Activated T-helper 17 cell treated with anti-CD3 and anti-CD28 coated beads, Interleukin-2, amount 50 U/mL, for 72 hours (primary cell): ENCODE measurements at regions not wholly inside any gene's neighbourhood (a gene's known extent, or its start where the extent isn't known, plus 50 kb on each side); places are given as distances from the start of the nearest gene placed in this dataset.
A peak's percentile ranks its signal among the peaks of the same experiment; 100 is the strongest.
"Not testable (repeated sequence)": the region's sequence is repeated elsewhere in the genome, so short reads cannot be mapped to it uniquely, and the experiment has no call there.

Source experiments
- ATAC-seq: fragments of 150-1000 bp; cut with Tn5 transposase; replicated peaks from 2 replicates; pipeline ENCODE4 v1.10.0; 2021; ENCODE audit warnings: mild to moderate bottlenecking, moderate library complexity
- H3K27ac Mint-ChIP-seq: one replicate; pipeline ENCODE4 v1.8.0; 2022; ENCODE audit warnings: mixed read lengths
- H3K27me3 Mint-ChIP-seq: one replicate; pipeline ENCODE4 v1.8.0; 2022; ENCODE audit warnings: mixed read lengths
- H3K36me3 Mint-ChIP-seq: one replicate; pipeline ENCODE4 v1.8.0; 2022; ENCODE audit warnings: low read depth, mild to moderate bottlenecking, mixed read lengths
- H3K4me1 Mint-ChIP-seq: one replicate; pipeline ENCODE4 v1.8.0; 2022; ENCODE audit warnings: mixed read lengths
- H3K4me3 Mint-ChIP-seq: one replicate; pipeline ENCODE4 v1.8.0; 2022; ENCODE audit warnings: mild to moderate bottlenecking, mixed read lengths
- H3K9me3 Mint-ChIP-seq: one replicate; pipeline ENCODE4 v1.8.0; 2022; ENCODE audit warnings: mixed read lengths

DNA sequence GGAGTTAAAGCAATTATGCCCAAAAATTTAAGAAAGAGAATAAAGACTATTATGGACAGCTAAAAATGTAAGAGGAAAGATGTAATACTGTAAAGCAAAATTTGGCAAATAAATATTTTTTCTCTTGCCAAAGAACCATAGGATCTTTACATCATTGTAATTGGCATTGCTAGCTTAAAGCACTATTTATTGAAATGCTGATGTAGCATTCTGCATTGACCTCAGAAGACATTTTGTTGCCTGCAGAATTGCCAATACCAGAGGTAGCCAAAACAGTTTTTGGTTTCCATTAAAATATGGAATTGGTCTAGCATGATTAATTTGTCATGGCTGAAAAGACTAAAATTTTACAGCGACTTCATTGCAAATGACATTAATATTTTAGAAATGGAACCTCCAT is 191.5 kb upstream of the CHODL start:
- Mint-ChIP-seq H3K27me3 (no peaks in the 10 kb centered on the region), H3K9me3 (no peaks in the 10 kb centered on the region), H3K4me1 (no peaks in the 10 kb centered on the region), H3K4me3 (no peak overlapping the region), H3K36me3 (no peaks in the 10 kb centered on the region), H3K27ac (no peak overlapping the region)
- no peak for ATAC-seq

GRCh38 chr21:18049461-18049860 is 195.2 kb upstream of the CHODL start:
- Mint-ChIP-seq H3K27ac (no peak overlapping the region), H3K36me3 (no peaks in the 10 kb centered on the region), H3K4me1 (no peaks in the 10 kb centered on the region), H3K4me3 (no peak overlapping the region), H3K9me3 (no peaks in the 10 kb centered on the region), H3K27me3 (no peaks in the 10 kb centered on the region)
- no peak for ATAC-seq

- peak; percentile 48 for ATAC-seq
- Mint-ChIP-seq H3K27ac (no peak overlapping the region), H3K9me3 (no peaks in the 10 kb centered on the region), H3K36me3 (no peaks in the 10 kb centered on the region), H3K27me3 (no peaks in the 10 kb centered on the region), H3K4me3 (no peak overlapping the region), H3K4me1 (no peaks in the 10 kb centered on the region)
Measured at GRCh38 chr21:18041012-18041411, 203.6 kb upstream of the CHODL start.

GRCh38 chr21:18030248-18030647 is 211.1 kb upstream of the C21orf91 start:
- no peaks in the 10 kb centered on the region for H3K9me3 Mint-ChIP-seq
- peak; percentile 96 for ATAC-seq
- no peak overlapping the region for H3K4me3 Mint-ChIP-seq
- H3K36me3 Mint-ChIP-seq, result no peaks in the 10 kb centered on the region
- no peaks in the 10 kb centered on the region for H3K27me3 Mint-ChIP-seq
- no peaks in the 10 kb centered on the region for H3K4me1 Mint-ChIP-seq
- H3K27ac Mint-ChIP-seq, result no peak overlapping the region

DNA sequence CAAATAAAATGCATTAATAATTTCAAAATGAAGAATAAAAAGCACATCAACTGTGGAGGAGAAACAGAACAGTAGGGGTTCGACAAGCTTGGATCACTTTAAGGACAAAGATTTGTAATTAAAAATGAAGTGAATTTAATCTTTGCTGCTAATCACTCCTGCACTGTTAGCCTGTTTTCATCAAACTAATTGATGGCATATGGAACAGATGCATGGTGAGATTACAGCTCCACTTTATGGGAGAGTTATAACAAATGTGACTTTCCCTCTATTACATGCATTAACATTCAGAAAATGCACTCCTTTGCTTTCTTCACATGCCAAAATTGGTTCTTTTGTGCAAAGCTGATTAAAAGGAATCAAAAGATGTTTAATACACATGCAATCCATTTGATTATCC is 207.2 kb upstream of the C21orf91 start:
- H3K27me3 Mint-ChIP-seq, result no peaks in the 10 kb centered on the region
- H3K9me3 Mint-ChIP-seq, result no peaks in the 10 kb centered on the region
- ATAC-seq, result no peak
- no peaks in the 10 kb centered on the region for H3K4me1 Mint-ChIP-seq
- no peak overlapping the region for H3K27ac Mint-ChIP-seq
- H3K4me3 Mint-ChIP-seq, result no peak overlapping the region
- H3K36me3 Mint-ChIP-seq, result no peaks in the 10 kb centered on the region

GRCh38 chr21:18023711-18024110 is 204.6 kb upstream of the C21orf91 start:
- Mint-ChIP-seq H3K27me3 (no peaks in the 10 kb centered on the region), H3K27ac (no peak overlapping the region), H3K36me3 (no peaks in the 10 kb centered on the region), H3K9me3 (no peaks in the 10 kb centered on the region), H3K4me1 (no peaks in the 10 kb centered on the region), H3K4me3 (no peak overlapping the region)
- ATAC-seq, result no peak

- no peak for ATAC-seq
- Mint-ChIP-seq H3K36me3 (no peaks in the 10 kb centered on the region), H3K4me1 (no peaks in the 10 kb centered on the region)
Measured at GRCh38 chr21:18023157-18023556, 204.0 kb upstream of the C21orf91 start.

DNA sequence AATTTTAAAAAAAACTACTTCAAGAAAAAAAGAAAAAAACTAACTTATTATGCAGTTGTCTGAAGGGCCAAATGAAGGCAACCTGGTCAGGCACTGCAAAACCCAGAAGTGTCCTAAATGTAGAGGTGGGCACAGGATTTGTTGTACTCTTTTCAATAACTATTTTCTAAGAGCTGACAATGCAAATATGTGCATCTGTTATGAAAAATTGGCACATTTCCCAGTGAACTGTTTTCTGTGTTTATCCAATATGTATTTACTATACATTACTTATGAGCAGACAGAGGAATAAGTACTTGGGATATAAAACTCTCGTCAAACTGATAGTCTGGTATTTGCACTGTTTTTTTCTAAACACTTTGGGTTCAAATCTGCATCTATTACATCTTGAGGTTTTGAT is 188.0 kb upstream of the C21orf91 start:
- ATAC-seq, result no peak
- H3K4me1 Mint-ChIP-seq, result no peaks in the 10 kb centered on the region
- H3K4me3 Mint-ChIP-seq, result no peak overlapping the region
- no peak overlapping the region for H3K27ac Mint-ChIP-seq
- H3K36me3 Mint-ChIP-seq, result no peaks in the 10 kb centered on the region
- no peaks in the 10 kb centered on the region for H3K27me3 Mint-ChIP-seq
- H3K9me3 Mint-ChIP-seq, result no peaks in the 10 kb centered on the region

More at GRCh38 chr21:18023157-18023556, 204.0 kb upstream of the C21orf91 start:
- Mint-ChIP-seq H3K9me3 (no peaks in the 10 kb centered on the region), H3K27me3 (no peaks in the 10 kb centered on the region), H3K27ac (no peak overlapping the region), H3K4me3 (no peak overlapping the region)

DNA sequence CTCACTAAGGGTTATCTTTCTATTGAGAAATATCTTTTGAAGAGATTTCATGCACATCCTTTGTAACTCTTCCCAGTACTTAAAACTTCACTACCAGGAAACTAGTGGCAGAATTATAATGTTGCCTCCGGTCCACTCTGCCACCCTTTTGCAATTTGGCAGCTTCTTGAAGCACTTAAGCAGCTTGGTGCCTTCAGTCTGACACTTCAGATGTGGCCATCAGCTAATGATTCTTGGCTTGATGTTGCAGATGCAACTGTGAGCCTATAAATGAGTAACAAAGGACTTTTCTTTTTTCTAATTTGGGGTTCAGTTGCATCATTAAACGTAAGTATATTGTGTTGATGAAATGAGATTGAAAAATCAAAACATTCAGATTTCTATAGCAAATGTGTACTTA is 187.5 kb upstream of the C21orf91 start:
- no peaks in the 10 kb centered on the region for H3K27me3 Mint-ChIP-seq
- no peak for ATAC-seq
- no peak overlapping the region for H3K27ac Mint-ChIP-seq
- H3K36me3 Mint-ChIP-seq, result no peaks in the 10 kb centered on the region
- H3K4me1 Mint-ChIP-seq, result no peaks in the 10 kb centered on the region
- H3K4me3 Mint-ChIP-seq, result no peak overlapping the region
- H3K9me3 Mint-ChIP-seq, result no peaks in the 10 kb centered on the region

- no peak overlapping the region for H3K4me3 Mint-ChIP-seq
- no peaks in the 10 kb centered on the region for H3K4me1 Mint-ChIP-seq
- H3K27me3 Mint-ChIP-seq, result no peaks in the 10 kb centered on the region
- no peaks in the 10 kb centered on the region for H3K9me3 Mint-ChIP-seq
- ATAC-seq, result no peak
- no peaks in the 10 kb centered on the region for H3K36me3 Mint-ChIP-seq
- no peak overlapping the region for H3K27ac Mint-ChIP-seq
Measured at GRCh38 chr21:18002393-18002792, 183.2 kb upstream of the C21orf91 start.

DNA sequence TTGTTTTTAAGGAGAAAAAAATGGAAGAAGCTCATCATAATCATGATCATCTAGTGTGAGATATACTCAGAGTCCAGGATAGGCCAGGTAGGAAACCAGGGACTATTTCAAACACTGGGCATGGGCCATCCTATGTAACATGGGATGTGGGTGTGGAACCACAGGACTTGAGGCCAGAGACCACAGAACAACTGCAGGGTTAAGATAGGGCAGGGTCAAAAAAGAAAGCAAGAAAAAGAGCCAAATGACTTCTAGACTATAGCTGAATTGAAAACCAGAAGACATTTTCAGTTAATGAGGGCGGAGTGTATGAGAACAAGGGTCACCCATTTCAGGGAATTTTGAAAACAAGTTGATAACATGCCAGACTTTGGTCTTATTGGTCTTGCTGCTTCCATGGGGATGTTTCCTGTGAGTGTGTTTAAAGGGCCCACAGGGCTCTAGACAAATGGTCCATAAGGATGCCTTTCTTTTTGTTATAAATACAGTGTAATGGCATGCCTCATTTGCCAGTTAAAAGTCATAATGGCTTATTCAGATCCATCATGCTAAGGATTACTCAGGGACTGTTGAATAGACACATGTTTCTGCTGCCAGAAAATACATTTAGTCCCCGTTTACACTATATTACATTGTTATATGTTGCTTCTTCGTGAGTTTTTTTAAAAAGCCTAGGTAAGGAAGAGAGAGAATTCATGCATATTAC is 182.0 kb upstream of the C21orf91 start:
- Mint-ChIP-seq H3K9me3 (no peaks in the 10 kb centered on the region), H3K4me1 (no peaks in the 10 kb centered on the region), H3K27ac (no peak overlapping the region), H3K27me3 (no peaks in the 10 kb centered on the region), H3K4me3 (no peak overlapping the region), H3K36me3 (no peaks in the 10 kb centered on the region)
- no peak for ATAC-seq

- H3K36me3 Mint-ChIP-seq, H3K9me3 Mint-ChIP-seq, H3K27ac Mint-ChIP-seq, H3K4me3 Mint-ChIP-seq, H3K27me3 Mint-ChIP-seq, H3K4me1 Mint-ChIP-seq, ATAC-seq: not testable (repeated sequence)
Measured at GRCh38 chr21:17998599-17998998, 179.4 kb upstream of the C21orf91 start.

GRCh38 chr21:17989780-17990179 is 170.6 kb upstream of the C21orf91 start:
- no peaks in the 10 kb centered on the region for H3K27me3 Mint-ChIP-seq
- no peaks in the 10 kb centered on the region for H3K36me3 Mint-ChIP-seq
- H3K4me1 Mint-ChIP-seq, result no peaks in the 10 kb centered on the region
- peaks cover 9% of the 10 kb centered on the region for H3K9me3 Mint-ChIP-seq
- no peak overlapping the region for H3K4me3 Mint-ChIP-seq
- no peak for ATAC-seq
- no peak overlapping the region for H3K27ac Mint-ChIP-seq

DNA sequence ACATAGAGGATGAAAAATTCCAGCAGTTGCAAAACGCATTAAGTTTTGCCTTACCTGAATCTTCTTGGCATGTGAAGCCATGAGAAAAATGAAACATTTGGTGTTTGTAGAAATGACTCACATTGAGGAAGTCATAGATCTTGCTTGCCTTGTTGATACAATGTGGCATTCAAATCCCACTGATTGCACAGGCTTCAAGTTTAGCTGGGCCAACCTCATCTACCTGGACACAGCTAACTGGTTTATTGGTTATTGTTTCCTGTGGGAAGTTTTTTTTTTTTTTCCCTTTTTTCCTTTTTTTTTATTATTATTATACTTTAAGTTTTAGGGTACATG is 168.9 kb upstream of the C21orf91 start:
- H3K9me3 Mint-ChIP-seq, result peaks cover 5% of the 10 kb centered on the region
- H3K36me3 Mint-ChIP-seq, result no peaks in the 10 kb centered on the region
- H3K4me3 Mint-ChIP-seq, result no peak overlapping the region
- ATAC-seq, result no peak
- no peaks in the 10 kb centered on the region for H3K27me3 Mint-ChIP-seq
- no peaks in the 10 kb centered on the region for H3K4me1 Mint-ChIP-seq
- no peak overlapping the region for H3K27ac Mint-ChIP-seq

DNA sequence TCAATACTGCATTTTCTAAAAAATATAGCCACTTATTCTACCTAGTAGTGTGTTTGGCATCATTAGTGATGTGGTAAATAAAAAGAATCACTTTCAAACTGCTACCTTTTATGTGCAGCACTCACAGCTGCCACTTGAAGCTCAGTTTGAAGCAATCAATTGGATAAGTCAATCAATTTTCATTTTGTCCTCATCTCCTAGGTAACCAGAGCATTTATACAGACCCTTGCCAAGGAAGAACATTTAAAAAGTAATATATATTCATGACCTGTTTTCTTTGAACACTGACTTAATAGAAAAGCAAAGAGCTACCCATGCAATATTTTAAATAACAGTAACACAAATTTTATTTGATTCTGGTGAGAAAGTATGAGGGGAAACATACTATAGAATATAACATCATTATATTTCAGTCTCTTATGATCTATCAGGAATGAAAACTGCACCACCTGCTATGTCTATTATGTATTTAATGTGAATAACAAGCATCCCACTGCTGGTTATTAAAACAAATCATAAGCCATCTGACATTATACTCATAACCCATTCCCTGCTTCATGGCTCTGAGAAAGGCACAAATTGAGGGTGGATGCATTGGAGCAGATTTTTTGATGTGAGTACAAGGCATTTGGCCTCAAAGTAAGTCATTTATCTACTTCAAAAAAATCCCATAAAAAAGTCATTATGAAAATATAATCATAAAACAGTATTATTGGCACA is 168.4 kb upstream of the C21orf91 start:
- Mint-ChIP-seq H3K4me3 (no peak overlapping the region), H3K36me3 (no peaks in the 10 kb centered on the region), H3K27me3 (no peaks in the 10 kb centered on the region), H3K4me1 (no peaks in the 10 kb centered on the region), H3K9me3 (peaks cover 5% of the 10 kb centered on the region), H3K27ac (no peak overlapping the region)
- no peak for ATAC-seq
